Central memory CD4-positive, alpha-beta T cell (primary cell): ENCODE measurements at regions not wholly inside any gene's neighbourhood (a gene's known extent, or its start where the extent isn't known, plus 50 kb on each side); places are given as distances from the start of the nearest gene placed in this dataset.
"Not testable (repeated sequence)": the region's sequence is repeated elsewhere in the genome, so short reads cannot be mapped to it uniquely, and the experiment has no call there.

Experiments
- DNase-seq: peaks from one replicate; pipeline ENCODE4 v3.0.0; 2022

GRCh38 chr16:15307184-15307583 lies 70.9 kb downstream of the NPIPA5 start:
- DNase-seq: not testable (repeated sequence)

- DNase-seq: not testable (repeated sequence)
Observed at GRCh38 chr16:15305889-15306288, 72.2 kb downstream of the NPIPA5 start.

- DNase-seq: not testable (repeated sequence)
Observed at GRCh38 chr16:15303667-15304324, 74.3 kb downstream of the NPIPA5 start.

- not testable (repeated sequence) for DNase-seq
Observed at GRCh38 chr16:15297104-15297503, 81.0 kb downstream of the NPIPA5 start.

GRCh38 chr16:15274796-15275195 lies 103.3 kb downstream of the NPIPA5 start:
- not testable (repeated sequence) for DNase-seq

- not testable (repeated sequence) for DNase-seq
Observed at GRCh38 chr16:15273964-15274363, 104.1 kb downstream of the NPIPA5 start.

GRCh38 chr16:15266941-15267340 lies 111.2 kb downstream of the NPIPA5 start:
- DNase-seq: not testable (repeated sequence)

- not testable (repeated sequence) for DNase-seq
Observed at GRCh38 chr16:15262212-15262611, 115.9 kb downstream of the NPIPA5 start.

- not testable (repeated sequence) for DNase-seq
Observed at GRCh38 chr16:15247971-15248370, 130.1 kb downstream of the NPIPA5 start.

GRCh38 chr16:15236674-15237323 lies 141.3 kb downstream of the NPIPA5 start:
- not testable (repeated sequence) for DNase-seq

- DNase-seq: not testable (repeated sequence)
Observed at GRCh38 chr16:15235140-15235539, 141.1 kb upstream of the RRN3 start.

GRCh38 chr16:15234702-15235101 lies 140.6 kb upstream of the RRN3 start:
- not testable (repeated sequence) for DNase-seq

- not testable (repeated sequence) for DNase-seq
Observed at GRCh38 chr16:15230432-15230831, 136.4 kb upstream of the RRN3 start.

GRCh38 chr16:15229661-15230060 lies 135.6 kb upstream of the RRN3 start:
- not testable (repeated sequence) for DNase-seq

- DNase-seq: not testable (repeated sequence)
Observed at GRCh38 chr16:15224651-15225050, 130.6 kb upstream of the RRN3 start.

GRCh38 chr16:15223398-15223797 lies 129.3 kb upstream of the RRN3 start:
- not testable (repeated sequence) for DNase-seq

- peak; percentile 0 for DNase-seq
Observed at GRCh38 chr16:15219679-15220615, 125.9 kb upstream of the RRN3 start.

GRCh38 chr16:15218856-15219500 lies 124.9 kb upstream of the RRN3 start:
- DNase-seq: not testable (repeated sequence)

GRCh38 chr16:15207202-15207981 lies 113.3 kb upstream of the RRN3 start:
- not testable (repeated sequence) for DNase-seq

GRCh38 chr16:15206439-15206838 lies 112.4 kb upstream of the RRN3 start:
- DNase-seq: not testable (repeated sequence)

- DNase-seq: not testable (repeated sequence)
Observed at GRCh38 chr16:15205939-15206338, 111.9 kb upstream of the RRN3 start.

GRCh38 chr16:15204571-15204970 lies 110.5 kb upstream of the RRN3 start:
- not testable (repeated sequence) for DNase-seq
